ENCODE measurements at regions not wholly inside any gene's neighbourhood (a gene's known extent, or its start where the extent isn't known, plus 50 kb on each side); places are given as distances from the start of the nearest gene placed in this dataset.

DNA sequence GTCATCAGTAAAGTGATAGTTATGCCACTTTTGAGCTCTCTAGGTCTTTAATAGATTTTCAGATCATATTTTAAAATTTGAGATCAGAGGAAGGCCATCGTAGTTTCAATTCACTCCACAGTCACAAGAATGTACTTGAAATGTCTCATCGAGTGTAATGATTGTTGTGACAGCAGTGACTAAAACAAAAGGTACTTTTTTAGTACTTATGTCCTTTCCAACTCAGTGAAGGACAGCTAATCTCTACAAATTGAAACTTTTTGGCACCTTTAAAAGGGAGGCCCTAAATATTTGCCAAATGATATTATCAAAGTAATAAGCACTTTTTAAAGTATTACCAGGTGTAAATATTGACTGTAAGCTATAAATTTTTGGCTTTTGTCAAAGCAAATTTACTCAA, 702.9 kb upstream of the GRM3 start:
- TF ChIP-seq, protein P1, sequence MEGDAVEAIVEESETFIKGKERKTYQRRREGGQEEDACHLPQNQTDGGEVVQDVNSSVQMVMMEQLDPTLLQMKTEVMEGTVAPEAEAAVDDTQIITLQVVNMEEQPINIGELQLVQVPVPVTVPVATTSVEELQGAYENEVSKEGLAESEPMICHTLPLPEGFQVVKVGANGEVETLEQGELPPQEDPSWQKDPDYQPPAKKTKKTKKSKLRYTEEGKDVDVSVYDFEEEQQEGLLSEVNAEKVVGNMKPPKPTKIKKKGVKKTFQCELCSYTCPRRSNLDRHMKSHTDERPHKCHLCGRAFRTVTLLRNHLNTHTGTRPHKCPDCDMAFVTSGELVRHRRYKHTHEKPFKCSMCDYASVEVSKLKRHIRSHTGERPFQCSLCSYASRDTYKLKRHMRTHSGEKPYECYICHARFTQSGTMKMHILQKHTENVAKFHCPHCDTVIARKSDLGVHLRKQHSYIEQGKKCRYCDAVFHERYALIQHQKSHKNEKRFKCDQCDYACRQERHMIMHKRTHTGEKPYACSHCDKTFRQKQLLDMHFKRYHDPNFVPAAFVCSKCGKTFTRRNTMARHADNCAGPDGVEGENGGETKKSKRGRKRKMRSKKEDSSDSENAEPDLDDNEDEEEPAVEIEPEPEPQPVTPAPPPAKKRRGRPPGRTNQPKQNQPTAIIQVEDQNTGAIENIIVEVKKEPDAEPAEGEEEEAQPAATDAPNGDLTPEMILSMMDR (conservative IDR thresholded peaks at IDR 0.05) = no peak
- H3K27ac ChIP-seq = no peak overlapping the region

DNA sequence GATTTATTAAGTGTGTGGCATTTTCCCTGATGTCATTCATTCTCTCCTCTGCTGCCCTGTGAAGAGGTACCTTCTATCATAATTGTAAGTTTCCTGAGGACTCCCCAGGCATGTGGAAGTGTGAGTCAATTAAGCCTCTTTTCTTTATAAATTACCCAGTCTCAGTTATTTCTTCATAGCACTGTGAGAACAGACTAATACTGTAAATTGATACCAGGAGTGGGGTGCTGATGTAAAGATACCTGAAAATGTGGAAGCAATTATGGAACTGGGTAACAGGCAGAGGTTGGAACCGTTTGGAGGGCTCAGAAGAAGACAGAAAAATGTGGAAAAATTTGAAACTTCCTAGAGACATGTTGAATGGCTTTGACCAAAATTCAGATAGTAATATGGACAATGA, 711.8 kb upstream of the GRM3 start:
- TF ChIP-seq, protein P1 (conservative IDR thresholded peaks at IDR 0.05) = no peak
- H3K27ac ChIP-seq = no peak overlapping the region

DNA sequence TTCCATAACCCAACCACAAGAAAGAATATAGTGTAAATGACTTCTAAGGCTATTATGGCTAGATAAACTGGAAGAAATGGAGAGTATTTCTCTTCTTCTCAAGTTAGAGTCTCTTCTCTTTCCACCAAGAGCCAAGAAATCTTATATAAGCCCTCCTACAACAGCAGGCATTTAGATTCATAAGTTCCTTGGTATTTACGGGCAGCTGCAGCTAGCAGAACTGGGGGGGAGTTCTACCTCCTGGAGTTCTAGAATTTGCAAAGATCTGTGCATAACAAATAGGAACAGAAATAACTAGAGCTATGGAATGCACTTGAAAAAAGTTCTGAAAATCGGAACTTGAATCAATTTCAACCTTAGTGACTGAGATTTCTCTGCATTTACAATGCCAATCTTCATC, 715.2 kb upstream of the GRM3 start:
- no peak overlapping the region for H3K27ac ChIP-seq
- TF ChIP-seq, protein P1 (conservative IDR thresholded peaks at IDR 0.05) = no peak

DNA sequence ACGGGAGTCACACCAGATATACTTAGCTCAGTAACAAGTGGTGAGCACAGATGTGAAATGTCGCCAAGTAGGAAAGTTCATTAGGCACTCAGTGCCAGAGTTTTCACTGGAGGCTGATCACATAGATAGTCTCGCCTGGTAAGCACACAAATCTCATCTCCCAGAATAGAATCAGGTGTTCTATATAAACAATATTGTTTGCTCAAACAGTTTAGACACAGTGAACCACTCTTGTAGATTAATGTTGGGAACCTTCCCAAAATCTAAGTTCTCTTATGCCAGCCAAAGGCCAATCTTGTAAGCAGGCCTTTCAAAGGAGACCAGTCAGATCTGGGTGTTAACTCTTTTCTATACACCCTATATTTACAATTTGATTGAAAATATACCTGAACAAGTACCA, 716.5 kb upstream of the GRM3 start:
- TF ChIP-seq, protein P1 (conservative IDR thresholded peaks at IDR 0.05) = no peak
- no peak overlapping the region for H3K27ac ChIP-seq

DNA sequence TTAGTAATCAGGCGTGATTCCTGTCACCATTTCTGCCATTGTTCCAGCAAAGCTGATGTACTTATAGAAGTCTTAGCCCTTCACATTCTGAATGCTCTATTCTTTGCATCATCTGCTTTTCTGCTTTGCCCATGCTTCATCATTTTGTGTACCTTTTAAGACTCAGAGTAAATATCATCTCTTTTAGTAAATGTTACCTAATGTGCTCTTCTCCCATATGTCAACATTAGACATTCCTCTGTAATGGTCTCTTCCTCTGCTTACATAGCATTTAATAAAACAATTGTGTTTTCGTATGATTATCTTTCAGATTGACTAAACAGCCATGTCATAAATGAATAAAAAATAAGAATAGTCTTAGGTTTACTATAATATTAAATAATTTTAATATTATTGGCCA, 719.6 kb upstream of the GRM3 start:
- TF ChIP-seq, protein P1 (conservative IDR thresholded peaks at IDR 0.05) = no peak
- H3K27ac ChIP-seq = no peak overlapping the region

DNA sequence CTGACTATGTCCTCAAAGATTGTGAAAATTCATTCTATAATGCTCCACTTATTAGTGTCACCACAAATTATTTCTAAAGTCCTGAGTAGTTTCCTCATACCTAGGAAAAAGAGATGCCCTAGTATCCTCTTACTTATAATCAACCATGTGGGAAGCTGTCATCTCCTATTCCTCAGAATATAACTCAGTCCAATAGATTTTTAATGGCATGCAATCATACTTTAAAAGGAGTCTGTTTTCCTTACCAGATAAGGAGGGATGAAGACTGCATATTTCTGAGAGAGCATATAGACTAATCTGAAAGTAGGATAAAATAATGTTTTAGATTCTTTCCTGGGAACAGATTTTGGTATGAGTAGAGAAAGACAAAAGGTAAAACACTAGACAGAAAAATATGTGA, 727.7 kb upstream of the GRM3 start:
- no peak overlapping the region for H3K27ac ChIP-seq
- TF ChIP-seq, protein P1 (conservative IDR thresholded peaks at IDR 0.05) = no peak

DNA sequence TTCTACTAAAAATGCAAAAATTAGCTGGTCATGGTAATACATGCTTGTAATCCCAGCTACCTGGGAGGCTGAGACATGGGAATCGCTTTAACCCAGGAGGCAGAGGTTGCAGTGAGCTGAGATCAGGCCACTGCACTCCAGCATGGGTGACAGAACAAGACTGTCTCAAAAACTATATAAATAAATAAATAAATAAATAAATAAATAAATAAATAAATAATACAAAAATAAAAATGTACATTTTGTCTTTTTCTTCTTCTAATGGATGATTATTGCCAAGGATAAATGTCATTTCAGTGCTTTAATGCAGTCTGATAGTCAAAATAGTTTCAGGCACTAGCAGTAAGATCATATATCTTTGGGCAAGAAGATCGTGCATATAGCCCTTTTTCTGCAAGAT, 727.6 kb upstream of the SEMA3D start:
- H3K27ac ChIP-seq = no peak overlapping the region
- TF ChIP-seq, protein P1 (conservative IDR thresholded peaks at IDR 0.05) = no peak

DNA sequence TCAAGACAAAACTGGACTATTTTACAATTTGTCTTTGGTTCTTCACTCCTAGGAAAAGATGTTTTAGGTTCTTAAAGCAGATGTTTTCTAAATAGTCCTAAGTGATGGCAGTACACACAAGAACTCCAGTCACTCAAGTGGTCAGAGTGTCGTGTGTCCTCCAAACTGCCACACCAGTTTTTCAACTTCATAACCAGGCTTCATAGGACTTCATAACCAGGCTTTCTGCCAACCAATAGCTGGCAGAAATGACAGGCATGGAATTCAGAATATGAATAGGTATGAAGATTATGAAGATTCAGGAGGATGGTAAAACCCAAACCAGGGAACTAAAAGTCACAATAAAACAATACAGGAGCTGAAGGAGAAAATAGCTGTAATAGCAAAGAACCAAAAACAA, 721.2 kb upstream of the SEMA3D start:
- no peak overlapping the region for H3K27ac ChIP-seq
- TF ChIP-seq, protein P1 (conservative IDR thresholded peaks at IDR 0.05) = no peak
